HUES6 (cell line): ENCODE measurements at regions not wholly inside any gene's neighbourhood (a gene's known extent, or its start where the extent isn't known, plus 50 kb on each side); places are given as distances from the start of the nearest gene placed in this dataset.

ENCODE experiments used
- H3K27ac ChIP-seq: 2 replicates; pipeline ENCODE4 v1.7.0; 2013; ENCODE audit warnings: low read depth, mild to moderate bottlenecking, low read length, inconsistent platforms
- H3K27me3 ChIP-seq: 2 replicates; pipeline ENCODE4 v1.6.1; 2013; ENCODE audit warnings: low read length; ENCODE audit not compliant: control insufficient read depth, insufficient read depth
- H3K36me3 ChIP-seq: 2 replicates; pipeline ENCODE4 v1.6.1; 2013; ENCODE audit warnings: low read length; ENCODE audit not compliant: control insufficient read depth, insufficient read depth
- H3K4me1 ChIP-seq: 2 replicates; pipeline ENCODE4 v1.6.1; 2013; ENCODE audit warnings: low read length; ENCODE audit not compliant: control insufficient read depth, insufficient read depth
- H3K4me3 ChIP-seq: 2 replicates; pipeline ENCODE4 v1.5.1; 2013; ENCODE audit warnings: low read depth, low read length
- H3K9ac ChIP-seq: one replicate; pipeline ENCODE4 v1.6.1; 2013; ENCODE audit warnings: mild to moderate bottlenecking, low read length
- H3K9me3 ChIP-seq: 2 replicates; pipeline ENCODE4 v1.6.1; 2013; ENCODE audit warnings: low read depth, low read length; ENCODE audit not compliant: control insufficient read depth, insufficient read depth

DNA sequence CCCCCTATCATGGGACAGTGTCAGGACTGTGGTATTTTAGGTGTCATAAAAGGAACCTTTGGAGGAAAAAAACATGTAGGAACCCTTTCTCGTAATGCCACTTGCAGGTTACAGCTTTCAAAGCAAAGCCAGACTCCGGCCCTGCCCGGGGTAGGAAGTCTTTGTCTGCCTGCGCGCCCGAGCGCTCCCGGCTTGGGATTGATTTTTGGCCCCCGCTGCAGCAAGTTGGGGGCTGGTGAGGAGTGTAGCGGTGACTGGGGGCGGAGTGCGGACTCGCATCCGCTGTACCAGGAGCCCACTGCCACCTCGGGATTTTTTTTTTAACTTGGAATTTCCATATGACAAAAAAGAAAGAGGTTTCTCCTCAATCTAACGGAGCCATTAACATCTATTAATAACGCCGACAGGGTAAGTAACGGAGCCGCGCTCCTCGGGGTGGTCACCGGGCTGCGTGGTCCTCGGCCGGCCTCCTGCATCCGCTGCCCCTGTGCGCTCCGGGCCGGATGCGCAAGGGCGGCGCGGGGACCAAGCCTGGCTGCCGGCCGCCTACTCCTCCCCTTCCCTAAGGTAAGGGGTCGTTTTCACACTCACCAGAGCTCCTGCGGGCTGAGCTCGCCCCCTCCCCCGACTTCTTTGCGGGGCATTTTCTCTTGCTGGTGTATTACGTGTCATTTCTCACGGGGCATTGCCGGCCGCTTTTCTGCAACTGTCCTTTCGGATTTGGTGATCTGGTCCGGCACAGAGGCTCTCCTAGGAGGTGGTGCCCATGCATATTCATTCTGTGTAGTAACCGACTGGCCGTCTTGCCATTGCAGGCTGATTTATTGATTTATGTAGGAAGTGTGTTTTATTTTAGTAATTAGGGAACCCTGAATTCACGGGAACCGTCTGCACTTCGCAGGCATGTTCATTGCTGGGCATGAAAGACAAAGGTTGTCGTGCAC is 219.8 kb upstream of the TOPAZ1 start:
- no peaks in the 10 kb centered on the region for H3K9me3 ChIP-seq
- no peak overlapping the region for H3K9ac ChIP-seq
- no peak overlapping the region for H3K27ac ChIP-seq
- H3K4me3 ChIP-seq, result peak overlapping the region; percentile 70
- peaks cover 26% of the 10 kb centered on the region for H3K27me3 ChIP-seq
- H3K36me3 ChIP-seq, result no peaks in the 10 kb centered on the region
- peaks cover 26% of the 10 kb centered on the region for H3K4me1 ChIP-seq

DNA sequence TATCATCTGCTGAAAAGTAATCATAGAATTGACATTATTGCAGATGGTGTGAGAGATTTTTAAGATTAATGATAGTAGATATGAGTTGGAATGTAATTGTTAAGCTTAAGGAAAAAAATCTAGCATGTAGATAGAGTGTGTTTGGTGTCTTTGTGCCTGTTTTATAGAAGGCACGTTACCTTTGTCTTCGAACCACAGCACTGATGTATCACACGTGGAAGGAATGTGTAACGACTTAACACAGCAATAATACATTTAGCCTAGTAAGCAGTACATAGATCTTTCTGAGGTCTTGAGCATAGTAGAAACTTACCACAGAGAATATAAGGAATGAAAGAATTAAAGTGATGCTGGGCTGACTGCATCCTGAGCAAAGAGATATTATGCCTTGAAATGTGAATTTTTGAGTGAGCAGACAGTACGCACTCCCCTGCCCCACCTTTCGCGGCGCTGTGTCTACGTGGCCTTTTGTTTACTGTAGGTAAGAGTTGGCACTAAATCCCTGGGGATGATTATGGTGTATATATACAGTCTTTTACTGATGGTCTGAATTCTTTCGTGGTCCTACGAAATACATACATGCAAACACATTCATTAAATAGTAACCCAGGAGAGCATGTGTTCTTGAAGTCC is 217.6 kb upstream of the TOPAZ1 start:
- H3K9ac ChIP-seq, result no peak overlapping the region
- peaks cover 26% of the 10 kb centered on the region for H3K27me3 ChIP-seq
- no peak overlapping the region for H3K4me3 ChIP-seq
- H3K9me3 ChIP-seq, result no peaks in the 10 kb centered on the region
- H3K27ac ChIP-seq, result no peak overlapping the region
- H3K36me3 ChIP-seq, result no peaks in the 10 kb centered on the region
- peaks cover 26% of the 10 kb centered on the region for H3K4me1 ChIP-seq

DNA sequence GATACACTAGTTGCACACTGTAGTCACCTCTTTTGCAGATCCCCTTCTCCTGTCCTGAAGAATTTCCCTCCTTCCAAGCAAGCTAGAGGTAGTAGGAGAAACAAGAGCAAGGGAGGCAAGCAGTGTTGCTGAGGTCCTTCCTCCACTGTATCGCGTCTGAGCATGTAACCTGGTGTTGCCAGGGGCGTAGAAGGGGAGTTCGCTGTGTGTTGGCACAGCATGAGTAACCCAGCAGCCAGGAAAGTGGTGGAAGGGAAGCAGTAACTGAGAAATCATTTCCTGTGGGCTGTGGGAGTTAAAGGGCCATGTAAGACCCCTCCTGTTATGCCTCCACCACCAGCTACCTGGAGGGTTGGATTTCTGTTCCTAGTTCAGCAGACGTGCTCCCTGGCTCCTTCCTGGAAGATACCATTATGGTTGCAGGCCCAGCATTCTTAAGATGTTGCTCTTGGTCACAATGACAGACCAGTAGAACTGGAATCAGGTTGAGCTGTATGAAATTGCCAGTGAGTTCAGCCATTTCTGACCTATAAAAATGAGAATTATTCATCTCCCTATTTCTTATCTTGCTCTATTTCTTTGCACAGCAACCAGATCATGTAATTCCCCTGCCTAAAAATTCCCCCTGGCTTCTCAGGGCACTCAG is 215.3 kb upstream of the TOPAZ1 start:
- H3K4me1 ChIP-seq, result peaks cover 15% of the 10 kb centered on the region
- H3K27ac ChIP-seq, result no peak overlapping the region
- no peak overlapping the region for H3K4me3 ChIP-seq

DNA sequence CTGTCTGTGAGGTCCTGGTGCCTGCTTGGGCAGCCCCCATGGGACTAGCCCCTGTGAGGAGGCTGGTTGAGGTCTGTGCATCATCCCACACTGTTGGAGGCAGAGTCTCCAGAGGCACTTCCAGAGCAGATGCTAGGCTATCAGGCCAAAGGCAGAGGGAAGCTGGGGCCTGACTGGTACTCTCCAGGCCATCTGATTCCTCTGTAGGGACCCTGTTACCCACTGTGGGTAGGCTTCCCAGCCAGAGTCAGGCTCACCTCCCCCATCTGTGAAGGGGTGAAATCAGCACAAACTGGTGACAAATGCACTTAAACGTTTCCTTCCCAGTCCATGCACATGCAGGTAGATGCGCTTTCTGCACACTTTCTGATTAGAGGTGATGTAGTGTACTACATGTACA is 212.6 kb upstream of the TOPAZ1 start:
- Histone ChIP-seq H3K27ac (no peak overlapping the region), H3K27me3 (no peaks in the 10 kb centered on the region), H3K9me3 (no peaks in the 10 kb centered on the region), H3K4me3 (no peak overlapping the region), H3K4me1 (peaks cover 9% of the 10 kb centered on the region; the same call in 1 of the 2 replicates), H3K9ac (no peak overlapping the region), H3K36me3 (no peaks in the 10 kb centered on the region)

More for the DNA sequence above, 215.3 kb upstream of the TOPAZ1 start:
- H3K27me3 ChIP-seq, result peaks cover 19% of the 10 kb centered on the region
- no peak overlapping the region for H3K9ac ChIP-seq
- H3K36me3 ChIP-seq, result no peaks in the 10 kb centered on the region
- H3K9me3 ChIP-seq, result no peaks in the 10 kb centered on the region

GRCh38 chr3:44030285-44030684 is 211.4 kb upstream of the TOPAZ1 start:
- H3K9ac ChIP-seq, result no peak overlapping the region
- peaks cover 9% of the 10 kb centered on the region; the same call in 1 of the 2 replicates for H3K4me1 ChIP-seq
- no peak overlapping the region for H3K4me3 ChIP-seq
- H3K36me3 ChIP-seq, result no peaks in the 10 kb centered on the region
- H3K27ac ChIP-seq, result no peak overlapping the region
- no peaks in the 10 kb centered on the region for H3K9me3 ChIP-seq
- H3K27me3 ChIP-seq, result no peaks in the 10 kb centered on the region

GRCh38 chr3:44030687-44031305 is 210.9 kb upstream of the TOPAZ1 start:
- no peak overlapping the region for H3K27ac ChIP-seq
- H3K9me3 ChIP-seq, result no peaks in the 10 kb centered on the region
- no peak overlapping the region for H3K4me3 ChIP-seq
- H3K36me3 ChIP-seq, result no peaks in the 10 kb centered on the region
- peaks cover 9% of the 10 kb centered on the region; the same call in 1 of the 2 replicates for H3K4me1 ChIP-seq
- H3K9ac ChIP-seq, result no peak overlapping the region
- H3K27me3 ChIP-seq, result no peaks in the 10 kb centered on the region

DNA sequence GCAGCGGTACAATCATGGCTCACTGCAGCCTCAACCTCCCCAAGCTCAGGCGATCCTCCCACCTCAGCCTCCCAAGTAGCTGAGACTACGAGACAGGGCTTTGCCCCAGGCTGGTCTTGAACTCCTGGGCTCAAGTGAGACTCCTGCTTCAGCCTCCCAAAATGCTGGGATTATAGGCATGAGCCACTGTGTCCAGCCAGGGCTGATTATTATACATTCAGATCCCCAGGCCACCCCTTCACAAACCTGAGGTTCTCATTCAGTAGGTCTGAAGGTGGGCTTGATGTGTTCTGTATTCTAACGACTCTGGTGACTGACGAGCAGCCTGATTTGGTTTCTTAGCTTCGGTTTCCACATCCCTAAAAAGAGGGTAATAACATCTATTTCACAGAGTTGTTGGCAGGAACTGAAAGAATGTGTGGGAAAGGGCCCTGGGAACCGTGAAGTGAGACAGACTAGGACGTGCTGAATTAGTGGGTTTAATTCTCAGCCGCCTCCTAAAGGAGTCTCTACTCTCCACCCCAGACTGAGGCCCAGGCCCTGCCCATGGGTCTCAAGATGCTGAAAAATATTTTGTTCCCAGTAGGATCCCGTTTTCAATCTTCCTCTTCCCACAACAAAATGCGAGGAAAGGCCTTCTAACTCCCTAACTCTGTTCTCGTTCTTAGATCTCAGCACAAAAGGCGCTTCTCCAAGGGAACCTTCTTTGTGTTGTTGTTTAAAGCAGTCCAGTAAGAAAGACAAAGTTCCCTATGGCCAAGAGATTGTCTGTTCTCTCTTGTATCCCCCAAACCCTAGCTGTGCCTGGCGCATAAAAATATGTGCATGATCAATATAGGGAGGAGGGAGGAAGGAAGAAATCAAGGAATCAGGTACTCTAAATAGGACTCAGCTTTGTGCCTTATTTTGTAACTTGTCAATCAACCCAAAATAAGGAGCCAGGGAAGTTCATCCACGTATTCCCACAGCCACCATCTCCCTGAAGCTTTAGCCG is 210.0 kb upstream of the TOPAZ1 start:
- no peak overlapping the region for H3K4me3 ChIP-seq

DNA sequence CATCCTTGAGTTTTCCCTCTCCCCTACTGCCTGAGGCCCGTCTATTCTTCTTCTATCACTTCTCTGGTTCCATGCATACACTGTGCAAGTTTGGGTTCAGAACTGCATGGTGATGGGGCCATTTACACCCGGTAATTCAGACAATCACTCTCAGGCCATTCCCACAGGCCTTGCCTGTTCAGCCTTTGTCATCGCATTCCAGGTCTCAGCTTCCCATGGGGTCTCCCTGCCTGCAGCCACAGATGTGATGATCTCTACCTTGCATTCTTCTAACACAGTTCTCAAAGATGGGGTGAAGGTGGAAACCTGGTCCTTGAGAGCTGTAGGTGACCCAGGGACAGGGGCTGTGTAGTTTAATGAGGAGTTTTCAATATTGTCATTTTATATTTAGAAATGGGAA is 209.2 kb upstream of the TOPAZ1 start:
- H3K36me3 ChIP-seq, result no peaks in the 10 kb centered on the region
- H3K4me3 ChIP-seq, result no peak overlapping the region
- no peaks in the 10 kb centered on the region for H3K27me3 ChIP-seq
- peaks cover 9% of the 10 kb centered on the region; the same call in 1 of the 2 replicates for H3K4me1 ChIP-seq
- H3K9ac ChIP-seq, result no peak overlapping the region
- no peaks in the 10 kb centered on the region for H3K9me3 ChIP-seq
- H3K27ac ChIP-seq, result no peak overlapping the region

More for the DNA sequence above, 210.0 kb upstream of the TOPAZ1 start:
- Histone ChIP-seq H3K36me3 (no peaks in the 10 kb centered on the region), H3K9ac (no peak overlapping the region), H3K27me3 (no peaks in the 10 kb centered on the region), H3K9me3 (no peaks in the 10 kb centered on the region), H3K4me1 (peaks cover 9% of the 10 kb centered on the region; the same call in 1 of the 2 replicates), H3K27ac (no peak overlapping the region)

GRCh38 chr3:44033123-44033522 is 208.6 kb upstream of the TOPAZ1 start:
- Histone ChIP-seq H3K4me3 (no peak overlapping the region), H3K4me1 (peaks cover 9% of the 10 kb centered on the region; the same call in 1 of the 2 replicates), H3K27ac (no peak overlapping the region), H3K27me3 (no peaks in the 10 kb centered on the region), H3K36me3 (no peaks in the 10 kb centered on the region), H3K9me3 (no peaks in the 10 kb centered on the region), H3K9ac (no peak overlapping the region)

- no peaks in the 10 kb centered on the region for H3K4me1 ChIP-seq
- no peak overlapping the region for H3K9ac ChIP-seq
- peaks cover 9% of the 10 kb centered on the region; the same call in 1 of the 2 replicates for H3K9me3 ChIP-seq
- H3K4me3 ChIP-seq, result no peak overlapping the region
- H3K27me3 ChIP-seq, result no peaks in the 10 kb centered on the region
- H3K36me3 ChIP-seq, result no peaks in the 10 kb centered on the region
- no peak overlapping the region for H3K27ac ChIP-seq
Observed at GRCh38 chr3:44036850-44037249, 204.8 kb upstream of the TOPAZ1 start.
